PC-3 (cell line): ENCODE measurements at regions not wholly inside any gene's neighbourhood (a gene's known extent, or its start where the extent isn't known, plus 50 kb on each side); places are given as distances from the start of the nearest gene placed in this dataset.

Experiments used
- ATAC-seq: fragments of 200-7000 bp; cut with Tn5 transposase; 2 replicates; pipeline ENCODE4 v1.9.1; 2020; ENCODE audit warnings: mild to moderate bottlenecking, moderate library complexity
- BruUV-seq: library from RNA; stranded (reverse); fragments of 400-500 nt; replicated peaks from 2 replicates; lab custom pipeline; 2021; lab: Mats Ljungman, UMichigan
- CTCF ChIA-PET: fragments of 300-600 bp; sonication (Branson Sonifier 250); formaldehyde crosslinking; loops from one replicate; lab custom pipeline; 2022; ENCODE audit warnings: antibody characterized with exemption; lab: Charles Lee
- POLR2A ChIA-PET: fragments of 300-600 bp; sonication (Branson Sonifier 250); formaldehyde crosslinking; loops from one replicate; lab custom pipeline; 2022; ENCODE audit warnings: antibody characterized with exemption; ENCODE audit not compliant: unreplicated experiment; lab: Charles Lee
- DNase-seq: peaks from one replicate; pipeline ENCODE4 v3.0.0-alpha.2; 2015
- H2AFZ ChIP-seq: fragments of 300-600 bp; sonication (generic); 2 replicates; pipeline ENCODE4 v1.6.0; 2016; ENCODE audit warnings: antibody characterized with exemption, low read length
- H3F3A ChIP-seq: fragments of 300-600 bp; sonication (generic); one replicate; pipeline ENCODE4 v1.6.0; 2017; ENCODE audit warnings: antibody characterized with exemption, low read length, control low read depth, mild to moderate bottlenecking; ENCODE audit not compliant: unreplicated experiment
- H3K27ac ChIP-seq: fragments of 300-600 bp; sonication (generic); 2 replicates; pipeline ENCODE4 v1.5.1; 2016; ENCODE audit warnings: mild to moderate bottlenecking, low read length
- H3K27me3 ChIP-seq: fragments of 300-600 bp; sonication (generic); 2 replicates; pipeline ENCODE4 v1.6.1; 2016; ENCODE audit warnings: low read length, mixed read lengths
- H3K36me3 ChIP-seq: fragments of 300-600 bp; sonication (generic); 2 replicates; pipeline ENCODE4 v1.6.1; 2016; ENCODE audit warnings: low read depth, mixed run types, low read length, mixed read lengths
- H3K4me1 ChIP-seq: fragments of 300-600 bp; sonication (generic); 2 replicates; pipeline ENCODE4 v1.5.1; 2016; ENCODE audit warnings: low read length; ENCODE audit not compliant: insufficient read depth
- H3K4me2 ChIP-seq: fragments of 300-600 bp; sonication (generic); 2 replicates; pipeline ENCODE4 v1.6.0; 2016; ENCODE audit warnings: low read length
- H3K4me3 ChIP-seq: fragments of 300-600 bp; sonication (generic); 2 replicates; pipeline ENCODE4 v1.5.1; 2016; ENCODE audit warnings: mild to moderate bottlenecking, low read length, mixed read lengths
- H3K79me2 ChIP-seq: fragments of 300-600 bp; sonication (generic); 2 replicates; pipeline ENCODE4 v1.6.1; 2017; ENCODE audit warnings: low read length, mixed read lengths
- H3K9ac ChIP-seq: fragments of 300-600 bp; sonication (generic); 2 replicates; pipeline ENCODE4 v1.6.0; 2016; ENCODE audit warnings: mild to moderate bottlenecking, low read length
- H3K9me2 ChIP-seq: fragments of 300-600 bp; sonication (generic); replicated peaks from 2 replicates; pipeline ENCODE4 v1.6.1; 2016; ENCODE audit warnings: mixed run types, low read length, mixed read lengths
- H3K9me3 ChIP-seq: fragments of 300-600 bp; sonication (generic); 2 replicates; pipeline ENCODE4 v1.6.1; 2016; ENCODE audit warnings: low read length, mixed read lengths
- H4K20me1 ChIP-seq: fragments of 300-600 bp; sonication (generic); 2 replicates; pipeline ENCODE4 v1.6.1; 2016; ENCODE audit warnings: low read length, mixed read lengths
- CTCF ChIP-seq: fragments of 300-600 bp; sonication (generic); conservative IDR thresholded peaks from 2 replicates; pipeline ENCODE4 v1.5.1; 2017; ENCODE audit warnings: antibody characterized with exemption, low read depth, mild to moderate bottlenecking, low read length
- EZH2 ChIP-seq: fragments of 300-600 bp; sonication (generic); IDR thresholded peaks from one replicate; pipeline ENCODE4 v1.6.1; 2017; ENCODE audit warnings: antibody characterized with exemption, mild to moderate bottlenecking, low read length; ENCODE audit not compliant: unreplicated experiment
- EZH2phosphoT487 ChIP-seq: fragments of 300-600 bp; sonication (generic); IDR thresholded peaks from 2 replicates; pipeline ENCODE4 v1.6.1; 2018; ENCODE audit warnings: mild to moderate bottlenecking, antibody characterized with exemption, low read length, borderline replicate concordance
- intact Hi-C: fragments of 100-400 bp; cut with micrococcal nuclease; formaldehyde crosslinking; loops from 2 replicates; pipeline ENCODE4 v1.9.0; 2023

- no peak for ATAC-seq
- Histone ChIP-seq H3K9me2 (no peaks in the 10 kb centered on the region), H3K27ac (no peak overlapping the region), H3K9me3 (peaks cover 15% of the 10 kb centered on the region), H3K4me1 (peaks cover 35% of the 10 kb centered on the region), H4K20me1 (no peaks in the 10 kb centered on the region), H3K9ac (no peak overlapping the region), H3K4me3 (no peak overlapping the region), H2AFZ (no peak overlapping the region), H3K4me2 (no peak overlapping the region), H3F3A (no peaks in the 10 kb centered on the region), H3K27me3 (no peaks in the 10 kb centered on the region), H3K36me3 (peaks cover 12% of the 10 kb centered on the region), H3K79me2 (no peaks in the 10 kb centered on the region)
- intact Hi-C loops = loop anchor here (10.0 kb wide), 1 partner anchor 467 kb away; no protein-coding TSS in a partner anchor
- DNase-seq = no peak
- ChIA-PET CTCF (no interaction called here), POLR2A (interaction anchor here (0.6 kb wide), 1 partner anchor 1034 kb away, joined by 3 read pairs; no protein-coding TSS in a partner anchor)
- no peak for TF ChIP-seq EZH2phosphoT487
- no peak for TF ChIP-seq EZH2
- no peak for TF ChIP-seq CTCF
- BruUV-seq = no TSS peak
Observed at GRCh38 chr6:14277405-14277930, 159.9 kb downstream of the CD83 start.

- ChIA-PET CTCF (no interaction called here), POLR2A (no interaction called here)
- Histone ChIP-seq H3K79me2 (no peaks in the 10 kb centered on the region), H3K4me2 (no peak overlapping the region), H3F3A (no peaks in the 10 kb centered on the region), H3K36me3 (peaks cover 6% of the 10 kb centered on the region), H3K4me1 (peaks cover 35% of the 10 kb centered on the region), H3K27me3 (no peaks in the 10 kb centered on the region), H3K9me3 (peaks cover 9% of the 10 kb centered on the region), H4K20me1 (no peaks in the 10 kb centered on the region), H2AFZ (no peak overlapping the region), H3K27ac (no peak overlapping the region), H3K4me3 (no peak overlapping the region), H3K9me2 (no peaks in the 10 kb centered on the region), H3K9ac (no peak overlapping the region)
- DNase-seq = no peak
- ATAC-seq = no peak
- no TSS peak for BruUV-seq
- TF ChIP-seq CTCF (no peak), EZH2 (no peak), EZH2phosphoT487 (no peak)
- intact Hi-C loops = loop anchor here (10.0 kb wide), 1 partner anchor 467 kb away; no protein-coding TSS in a partner anchor
Observed at GRCh38 chr6:14278006-14278405, 160.4 kb downstream of the CD83 start.

GRCh38 chr6:14278446-14278845 lies 160.9 kb downstream of the CD83 start:
- H3F3A ChIP-seq = no peaks in the 10 kb centered on the region
- H4K20me1 ChIP-seq = no peaks in the 10 kb centered on the region
- no peaks in the 10 kb centered on the region for H3K79me2 ChIP-seq
- CTCF ChIA-PET = no interaction called here
- H3K9ac ChIP-seq = no peak overlapping the region
- no peak overlapping the region for H2AFZ ChIP-seq
- BruUV-seq = no TSS peak
- ATAC-seq (no peak), DNase-seq (no peak)
- H3K36me3 ChIP-seq = peaks cover 2% of the 10 kb centered on the region
- POLR2A ChIA-PET = no interaction called here
- H3K4me2 ChIP-seq = no peak overlapping the region
- H3K27me3 ChIP-seq = no peaks in the 10 kb centered on the region
- H3K9me2 ChIP-seq = no peaks in the 10 kb centered on the region
- no peak overlapping the region for H3K27ac ChIP-seq
- H3K9me3 ChIP-seq = peaks cover 5% of the 10 kb centered on the region
- intact Hi-C loops = loop anchor here (10.0 kb wide), 1 partner anchor 466 kb away; no protein-coding TSS in a partner anchor
- TF ChIP-seq CTCF (no peak), EZH2 (no peak), EZH2phosphoT487 (no peak)
- peaks cover 35% of the 10 kb centered on the region for H3K4me1 ChIP-seq
- H3K4me3 ChIP-seq = no peak overlapping the region
